ENCODE measurements at regions not wholly inside any gene's neighbourhood (a gene's known extent, or its start where the extent isn't known, plus 50 kb on each side); places are given as distances from the start of the nearest gene placed in this dataset.

- no peak overlapping the region for H3K4me2 ChIP-seq (ENCODE audit: insufficient read depth in 1 of 2, low read depth in 2 of 2, low read length in 2 of 2)
- H3K4me1 ChIP-seq (replicated peaks in 1 of 4; ENCODE audit: control insufficient read depth in 3 of 4, insufficient read depth in 4 of 4, low read length in 3 of 4): no peaks in the 10 kb centered on the region
- no peaks in the 10 kb centered on the region for H3K23me2 ChIP-seq (ENCODE audit: low read depth, low read length)
- no peak overlapping the region for H4K91ac ChIP-seq (replicated peaks; ENCODE audit: insufficient read length, low read length)
- H4K5ac ChIP-seq (ENCODE audit: insufficient read length, low read depth, low read length): no peak overlapping the region
- no peak overlapping the region for H2AFZ ChIP-seq (ENCODE audit: low read length)
- no peak overlapping the region for H2BK5ac ChIP-seq (ENCODE audit: low read depth, low read length)
- no peaks in the 10 kb centered on the region for H3K36me3 ChIP-seq (ENCODE audit: control insufficient read depth in 2 of 4, insufficient read depth in 4 of 4, low read length in 3 of 4)
- no peak overlapping the region for H2BK20ac ChIP-seq (ENCODE audit: low read length)
- H2AK5ac ChIP-seq (ENCODE audit: low read depth, low read length): no peak overlapping the region
- H3K4ac ChIP-seq (replicated peaks; ENCODE audit: insufficient read length, low read depth, low read length): no peak overlapping the region
- no peaks in the 10 kb centered on the region for H3K9me3 ChIP-seq (ENCODE audit: insufficient read depth in 2 of 2, low read depth in 1 of 2, low read length in 1 of 2)
- H4K8ac ChIP-seq (ENCODE audit: extremely low read depth, insufficient read depth, low read length): no peak overlapping the region
- H4K20me1 ChIP-seq (replicated peaks in 1 of 2; ENCODE audit: control insufficient read depth in 1 of 2, insufficient read depth in 2 of 2, low read length in 2 of 2): no peaks in the 10 kb centered on the region
- WGBS, 2 experiments (ENCODE audit: extremely low coverage in 1 of 2, insufficient coverage in 1 of 2, insufficient read length in 1 of 2, insufficient replicate concordance in 2 of 2, low coverage in 1 of 2, low lambda C conversion rate in 2 of 2, missing lambda C conversion rate in 1 of 2): 86% methylated on average over 3 of the region's 4 CpGs; no CpG with 5 or more reads in 1 of the 2 experiments
- no peaks in the 10 kb centered on the region; a peak in 1 of 7 replicates for H3K27me3 ChIP-seq (replicated peaks in 1 of 4; ENCODE audit: control insufficient read depth in 3 of 4, extremely low read depth in 1 of 4, insufficient read depth in 3 of 4, low read length in 3 of 4)
- H3K23ac ChIP-seq (ENCODE audit: insufficient read length): no peak overlapping the region
- H3K18ac ChIP-seq (ENCODE audit: extremely low read depth, low read length): no peak overlapping the region
- no peak overlapping the region for H3K4me3 ChIP-seq (ENCODE audit: extremely low read depth in 1 of 4, insufficient read depth in 2 of 4, low read depth in 3 of 4, low read length in 4 of 4)
- no peak overlapping the region for H2BK12ac ChIP-seq (ENCODE audit: low read depth, low read length)
- no peaks in the 10 kb centered on the region for H3K79me1 ChIP-seq (ENCODE audit: low read depth, low read length)
- POLR2A ChIA-PET (ENCODE audit: partially characterized antibody): interaction anchor here (1.8 kb wide), 1 partner anchor 51 kb away, joined by 4 read pairs; the partner anchor contains the start of gene SERTAD2
- CTCF ChIA-PET (ENCODE audit: partially characterized antibody): interaction anchor here (0.6 to 1.5 kb wide), 7 partner anchors 12 to 1732 kb away, joined by 3 to 6 read pairs (median 3); no protein-coding TSS in a partner anchor
- no peaks in the 10 kb centered on the region for H3K79me2 ChIP-seq (ENCODE audit: control insufficient read depth in 1 of 2, insufficient read depth in 2 of 2, low read length in 2 of 2)
- FAIRE-seq (no peak), DNase-seq (ENCODE audit: low read depth in 1 of 2, low spot score in 2 of 2) (no peak)
- no peak overlapping the region for H3K27ac ChIP-seq (ENCODE audit: low read depth, low read length)
- H2BK15ac ChIP-seq (ENCODE audit: low read length): no peak overlapping the region
- H2BK120ac ChIP-seq (replicated peaks; ENCODE audit: low read depth, low read length): no peak overlapping the region
- H3K14ac ChIP-seq (ENCODE audit: insufficient read length): no peak overlapping the region
- no peak overlapping the region for H3K56ac ChIP-seq (replicated peaks; ENCODE audit: insufficient read length, low read depth, low read length)
- H3K9ac ChIP-seq (replicated peaks in 1 of 4; ENCODE audit: extremely low read depth in 1 of 4, low read depth in 3 of 4, low read length in 3 of 4): no peak overlapping the region
- TF ChIP-seq CHD1 (IDR thresholded peaks at IDR 0.05; ENCODE audit: low read depth, low read length) (no peak), POLR2A (IDR thresholded peaks at IDR 0.05; ENCODE audit: control extremely low read depth in 1 of 2, low read depth in 2 of 2, low read length in 2 of 2) (no peak), SP2 (IDR thresholded peaks at IDR 0.05; ENCODE audit: low read length) (no peak), EGR1 (IDR thresholded peaks at IDR 0.05; ENCODE audit: borderline replicate concordance, low read depth, low read length) (no peak), CHD2 (IDR thresholded peaks at IDR 0.05; ENCODE audit: low read length) (no peak), ASH2L (IDR thresholded peaks at IDR 0.05; ENCODE audit: low read length) (no peak), SP1 (IDR thresholded peaks at IDR 0.05; ENCODE audit: low read depth, low read length) (no peak), JUN (IDR thresholded peaks at IDR 0.05; ENCODE audit: low read depth, low read length) (no peak), JUND (IDR thresholded peaks at IDR 0.05; ENCODE audit: low read length) (no peak), RNF2 (IDR thresholded peaks at IDR 0.05; ENCODE audit: borderline replicate concordance, low read depth, low read length, missing control alignments, poor library complexity, severe bottlenecking) (no peak), SIRT6 (IDR thresholded peaks at IDR 0.05; ENCODE audit: low read length) (no peak), MAFK (IDR thresholded peaks at IDR 0.05; ENCODE audit: low read depth, low read length) (no peak), TAF7 (optimal IDR thresholded peaks at IDR 0.05; ENCODE audit: borderline replicate concordance, low read depth, low read length) (no peak), HDAC6 (IDR thresholded peaks at IDR 0.05; ENCODE audit: low read depth, low read length) (no peak), TEAD4 (IDR thresholded peaks at IDR 0.05; ENCODE audit: low read depth, low read length) (no peak), PHF8 (conservative IDR thresholded peaks at IDR 0.05; ENCODE audit: low read depth, low read length) (no peak), CTBP2 (IDR thresholded peaks at IDR 0.05; ENCODE audit: borderline replicate concordance, insufficient read depth, insufficient read length, low read length) (no peak)
Observed at GRCh38 chr2:64704161-64704560, 50.4 kb upstream of the SERTAD2 start.

Data from H1 (cell line).